Stomach (tissue), 8 donors: ENCODE measurements at regions not wholly inside any gene's neighbourhood (a gene's known extent, or its start where the extent isn't known, plus 50 kb on each side); places are given as distances from the start of the nearest gene placed in this dataset.

ENCODE experiments used
- DNase-seq, 2 donors: peaks; one replicate each; pipeline versions ENCODE4 v3.0.0 to v3.0.0-alpha.2; 2013 to 2019
- H3K27ac ChIP-seq, 5 donors: fragments of 200-600 bp in 4 of 5; sonication (generic) in 4 of 5; one replicate each; pipeline ENCODE4 v1.5.1; 2013 to 2019; ENCODE audit warnings: mild to moderate bottlenecking in 1 of 5, moderate library complexity in 1 of 5
- H3K27me3 ChIP-seq, 3 donors: fragments of 200-600 bp; sonication (generic); one replicate each; pipeline ENCODE4 v1.5.1; 2017 to 2019; ENCODE audit warnings: mixed run types in 1 of 3
- H3K36me3 ChIP-seq, 4 donors: fragments of 200-600 bp; sonication (generic); 1 replicate in 3 of 4; 2 replicates in 1 of 4; pipeline ENCODE4 v1.5.1; 2016 to 2019
- H3K4me1 ChIP-seq, 4 donors: fragments of 200-600 bp; sonication (generic); one replicate each; pipeline ENCODE4 v1.5.1; 2016 to 2019
- H3K4me3 ChIP-seq, 4 donors: fragments of 200-600 bp; sonication (generic) in 3 of 4; one replicate each; pipeline ENCODE4 v1.5.1; 2016 to 2019; ENCODE audit warnings: mild to moderate bottlenecking in 1 of 4
- H3K9me3 ChIP-seq, 4 donors: fragments of 200-600 bp; sonication (generic); one replicate each; pipeline ENCODE4 v1.5.1; 2016 to 2019
- CTCF ChIP-seq, 7 experiments: fragments of 450-650 bp in 4 of 7; fragments of 200-600 bp in 3 of 7; sonication (generic) in 3 of 7; IDR thresholded peaks; one replicate each; pipeline ENCODE4 v1.5.1; 2016 to 2019; ENCODE audit warnings: antibody characterized with exemption in 7 of 7, control low read depth in 2 of 7, mild to moderate bottlenecking in 1 of 7
- EP300 ChIP-seq: sonication (generic); formaldehyde crosslinking; IDR thresholded peaks from one replicate; pipeline ENCODE4 v1.6.1; 2017; ENCODE audit warnings: antibody characterized with exemption
- POLR2A ChIP-seq, 4 donors: fragments of 450-650 bp; IDR thresholded peaks; one replicate each; pipeline ENCODE4 v1.6.1; 2016; ENCODE audit warnings: antibody characterized with exemption in 4 of 4, control low read depth in 2 of 4, mild to moderate bottlenecking in 1 of 4, moderate library complexity in 1 of 4
- POLR2AphosphoS5 ChIP-seq, 3 donors: sonication (generic); formaldehyde crosslinking; IDR thresholded peaks; one replicate each; pipeline ENCODE4 v1.6.1; 2016; ENCODE audit warnings: antibody characterized with exemption in 3 of 3
- WGBS, 5 donors: extraction: QIAGEN DNeasy Blood & Tissue Kit in 3 of 5; methylation state at CpG; one replicate each; pipeline versions ENCODE4 v1.1.5 to v1.1.7; 2013 to 2018; 5-methylcytosine and 5-hydroxymethylcytosine counted together
- intact Hi-C: fragments of 100-400 bp; cut with DNase I; formaldehyde crosslinking; loops from one replicate; pipeline ENCODE4 v1.15.1; 2023; ENCODE audit warnings: low total_unique reads
- donor health status: healthy with polysubstance abuse.
- donor health status: Bipolar disorder and iron deficiency.
- donor health status: healthy.

GRCh38 chr11:64455456-64456261 lies 96.7 kb downstream of the RPS6KA4 start:
- no peak overlapping the region for H3K27ac ChIP-seq
- H3K27me3 ChIP-seq: no peaks in the 10 kb centered on the region
- H3K36me3 ChIP-seq: no peaks in the 10 kb centered on the region
- DNase-seq: no peak
- H3K4me3 ChIP-seq: no peak overlapping the region
- H3K9me3 ChIP-seq: no peaks in the 10 kb centered on the region
- intact Hi-C loops: no loop called here
- TF ChIP-seq POLR2A (IDR thresholded peaks at IDR 0.05) (no peak), EP300 (no peak)
- no peaks in the 10 kb centered on the region for H3K4me1 ChIP-seq
- WGBS, 5 donors: 82 to 88% (median 86%) methylated on average over 18 to 22 of the region's 22 CpGs

- Histone ChIP-seq H3K4me3 (no peak overlapping the region), H3K9me3 (no peaks in the 10 kb centered on the region), H3K36me3 (no peaks in the 10 kb centered on the region), H3K4me1 (no peaks in the 10 kb centered on the region), H3K27ac (no peak overlapping the region), H3K27me3 (no peaks in the 10 kb centered on the region)
- WGBS, 5 donors: 88 to 91% (median 91%) methylated on average over 19 to 23 of the region's 23 CpGs
- no peak for DNase-seq
- TF ChIP-seq CTCF (IDR thresholded peaks at IDR 0.05) (no peak), EP300 (no peak), POLR2AphosphoS5 (IDR thresholded peaks at IDR 0.05) (no peak), POLR2A (IDR thresholded peaks at IDR 0.05) (no peak)
- intact Hi-C loops: no loop called here
Observed at GRCh38 chr11:64456509-64457320, 97.8 kb downstream of the RPS6KA4 start.

- Histone ChIP-seq H3K36me3 (no peaks in the 10 kb centered on the region), H3K4me3 (no peak overlapping the region), H3K27me3 (no peaks in the 10 kb centered on the region), H3K4me1 (no peaks in the 10 kb centered on the region), H3K9me3 (no peaks in the 10 kb centered on the region), H3K27ac (no peak overlapping the region)
- DNase-seq: peak in 1 of 2 donors; percentile 17
- WGBS, 5 donors: 85 to 90% (median 88%) methylated on average over 8 to 12 of the region's 12 CpGs
- intact Hi-C loops: no loop called here
- TF ChIP-seq POLR2A (IDR thresholded peaks at IDR 0.05) (no peak), EP300 (no peak), POLR2AphosphoS5 (IDR thresholded peaks at IDR 0.05) (no peak), CTCF (IDR thresholded peaks at IDR 0.05) (no peak)
Observed at GRCh38 chr11:64457416-64458010, 98.2 kb upstream of the SLC22A11 start.

GRCh38 chr11:64458997-64459396 lies 96.7 kb upstream of the SLC22A11 start:
- peak in 1 of 2 donors; percentile 29 for DNase-seq
- WGBS, 5 donors: 25 to 47% (median 41%) methylated on average over 9 to 10 of the region's 10 CpGs
- Histone ChIP-seq H3K4me3 (no peak overlapping the region), H3K27me3 (no peaks in the 10 kb centered on the region), H3K9me3 (no peaks in the 10 kb centered on the region), H3K27ac (no peak overlapping the region), H3K36me3 (no peaks in the 10 kb centered on the region), H3K4me1 (no peaks in the 10 kb centered on the region)
- intact Hi-C loops: no loop called here
- TF ChIP-seq CTCF (IDR thresholded peaks at IDR 0.05) (no peak), EP300 (no peak), POLR2AphosphoS5 (IDR thresholded peaks at IDR 0.05) (no peak), POLR2A (IDR thresholded peaks at IDR 0.05) (no peak)
